CD4-positive, CD25-positive, alpha-beta regulatory T cell (primary cell): ENCODE measurements at regions not wholly inside any gene's neighbourhood (a gene's known extent, or its start where the extent isn't known, plus 50 kb on each side); places are given as distances from the start of the nearest gene placed in this dataset.
A peak's percentile ranks its signal among the peaks of the same experiment; 100 is the strongest.

Experiments used
- ATAC-seq, 2 donors: fragments of 150-1000 bp; cut with Tn5 transposase; one replicate each; pipeline ENCODE4 v1.10.0; 2021; ENCODE audit warnings: low read depth in 2 of 2, moderate number of reproducible peaks in 2 of 2, moderate library complexity in 1 of 2
- DNase-seq, 3 donors: peaks; one replicate each; pipeline versions ENCODE4 v3.0.0 to v3.0.0-alpha.2; 2012 to 2022; ENCODE audit warnings: mixed read lengths in 1 of 3
- H3K27ac ChIP-seq: one replicate; pipeline ENCODE4 v1.7.0; 2013; ENCODE audit warnings: mild to moderate bottlenecking, low read length; ENCODE audit not compliant: insufficient read depth, poor library complexity, severe bottlenecking
- H3K27me3 ChIP-seq: one replicate; pipeline ENCODE4 v1.7.0; 2013; ENCODE audit warnings: low read length; ENCODE audit not compliant: control insufficient read depth, insufficient read depth
- H3K36me3 ChIP-seq: one replicate; pipeline ENCODE4 v1.7.0; 2013; ENCODE audit warnings: mild to moderate bottlenecking, low read length, moderate library complexity; ENCODE audit not compliant: control insufficient read depth, insufficient read depth
- H3K4me1 ChIP-seq: 2 replicates; pipeline ENCODE4 v1.7.0; 2013; ENCODE audit warnings: mild to moderate bottlenecking, low read length; ENCODE audit not compliant: insufficient read depth, control insufficient read depth, poor library complexity, severe bottlenecking
- H3K4me3 ChIP-seq: one replicate; pipeline ENCODE4 v1.7.0; 2013; ENCODE audit warnings: low read depth, mild to moderate bottlenecking, low read length, moderate library complexity
- H3K9me3 ChIP-seq, 2 experiments: 1 replicate in 1 of 2; 2 replicates in 1 of 2; pipeline ENCODE4 v1.7.0; 2013; ENCODE audit warnings: low read length in 2 of 2, mild to moderate bottlenecking in 1 of 2, moderate library complexity in 1 of 2; ENCODE audit not compliant: control insufficient read depth in 2 of 2
- H3K27ac Mint-ChIP-seq, 3 donors: one replicate each; pipeline ENCODE4 v1.8.0; 2020 to 2022; ENCODE audit warnings: mild to moderate bottlenecking in 3 of 3, mixed read lengths in 3 of 3, moderate library complexity in 2 of 3
- H3K27me3 Mint-ChIP-seq: one replicate; pipeline ENCODE4 v1.8.0; 2022; ENCODE audit warnings: mild to moderate bottlenecking, mixed read lengths
- H3K36me3 Mint-ChIP-seq: one replicate; pipeline ENCODE4 v1.8.0; 2020; ENCODE audit warnings: mixed read lengths
- H3K4me1 Mint-ChIP-seq, 4 donors: one replicate each; pipeline ENCODE4 v1.8.0; 2020 to 2022; ENCODE audit warnings: mixed read lengths in 4 of 4, mild to moderate bottlenecking in 1 of 4
- H3K4me3 Mint-ChIP-seq, 4 donors: one replicate each; pipeline ENCODE4 v1.8.0; 2020 to 2022; ENCODE audit warnings: mild to moderate bottlenecking in 4 of 4, mixed read lengths in 4 of 4, moderate library complexity in 3 of 4
- H3K9me3 Mint-ChIP-seq, 7 donors: one replicate each; pipeline ENCODE4 v1.8.0; 2020 to 2022; ENCODE audit warnings: mixed read lengths in 7 of 7, mild to moderate bottlenecking in 3 of 7, moderate library complexity in 2 of 7

GRCh38 chr10:83871187-83872081 is 267.9 kb upstream of the GHITM start:
- no peaks in the 10 kb centered on the region for H3K27me3 ChIP-seq
- Mint-ChIP-seq H3K4me3 (no peak overlapping the region), H3K9me3 (peaks cover 0 to 5% (median 0%) of the 10 kb centered on the region in 7 donors), H3K4me1 (no peaks in the 10 kb centered on the region), H3K27me3 (peaks cover 1% of the 10 kb centered on the region), H3K36me3 (no peaks in the 10 kb centered on the region), H3K27ac (no peak overlapping the region)
- no peaks in the 10 kb centered on the region for H3K4me1 ChIP-seq
- peak; percentile 4 to 61 (median 29) for DNase-seq
- no peak overlapping the region for H3K4me3 ChIP-seq
- no peak overlapping the region for H3K27ac ChIP-seq
- ATAC-seq: peak; percentile 48 to 59
- no peaks in the 10 kb centered on the region for H3K9me3 ChIP-seq
- no peaks in the 10 kb centered on the region for H3K36me3 ChIP-seq

DNA sequence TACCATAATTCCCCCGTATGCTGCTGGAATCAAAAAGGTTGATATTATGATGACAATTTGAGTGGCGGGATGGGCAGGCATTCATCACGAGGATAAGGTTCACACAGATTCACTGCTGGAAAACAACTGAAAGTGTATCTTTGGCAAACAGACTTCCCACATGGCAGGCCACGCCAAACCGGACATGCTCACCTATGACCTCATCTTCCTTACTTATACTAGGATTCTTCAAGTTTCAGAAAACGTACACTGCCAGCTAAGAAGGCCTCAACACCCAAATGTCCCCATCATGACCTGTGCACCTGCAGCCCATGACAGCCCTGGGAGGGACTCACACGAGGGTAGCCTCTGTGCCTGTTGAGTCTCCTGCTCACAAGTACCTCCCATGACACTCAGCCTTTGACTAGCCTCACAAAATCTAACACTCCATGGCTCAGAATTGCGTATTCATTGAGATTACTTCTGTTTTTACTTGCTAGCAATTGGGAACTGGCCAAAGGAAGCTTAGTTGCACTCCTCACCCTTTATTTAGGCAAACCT is 259.0 kb upstream of the GHITM start:
- H3K27me3 ChIP-seq: no peaks in the 10 kb centered on the region
- ATAC-seq: no peak
- H3K4me1 ChIP-seq: no peaks in the 10 kb centered on the region
- no peak overlapping the region for H3K27ac ChIP-seq
- no peak overlapping the region for H3K4me3 ChIP-seq
- no peak for DNase-seq
- no peaks in the 10 kb centered on the region for H3K36me3 ChIP-seq
- H3K4me1 Mint-ChIP-seq: no peaks in the 10 kb centered on the region
- no peaks in the 10 kb centered on the region for H3K36me3 Mint-ChIP-seq
- no peaks in the 10 kb centered on the region for H3K9me3 ChIP-seq
- H3K9me3 Mint-ChIP-seq: peaks cover 0 to 2% (median 0%) of the 10 kb centered on the region in 7 donors
- H3K4me3 Mint-ChIP-seq: no peak overlapping the region
- no peak overlapping the region for H3K27ac Mint-ChIP-seq
- H3K27me3 Mint-ChIP-seq: peaks cover 8% of the 10 kb centered on the region

- Mint-ChIP-seq H3K4me3 (no peak overlapping the region), H3K27me3 (peaks cover 4% of the 10 kb centered on the region), H3K4me1 (no peaks in the 10 kb centered on the region), H3K36me3 (no peaks in the 10 kb centered on the region), H3K27ac (no peak overlapping the region), H3K9me3 (no peaks in the 10 kb centered on the region)
- H3K9me3 ChIP-seq: no peaks in the 10 kb centered on the region
- H3K27me3 ChIP-seq: no peaks in the 10 kb centered on the region
- no peaks in the 10 kb centered on the region for H3K4me1 ChIP-seq
- H3K4me3 ChIP-seq: no peak overlapping the region
- H3K27ac ChIP-seq: no peak overlapping the region
- no peak for ATAC-seq
- DNase-seq: no peak
- H3K36me3 ChIP-seq: no peaks in the 10 kb centered on the region
Observed at GRCh38 chr10:83881661-83882060, 257.6 kb upstream of the GHITM start.

DNA sequence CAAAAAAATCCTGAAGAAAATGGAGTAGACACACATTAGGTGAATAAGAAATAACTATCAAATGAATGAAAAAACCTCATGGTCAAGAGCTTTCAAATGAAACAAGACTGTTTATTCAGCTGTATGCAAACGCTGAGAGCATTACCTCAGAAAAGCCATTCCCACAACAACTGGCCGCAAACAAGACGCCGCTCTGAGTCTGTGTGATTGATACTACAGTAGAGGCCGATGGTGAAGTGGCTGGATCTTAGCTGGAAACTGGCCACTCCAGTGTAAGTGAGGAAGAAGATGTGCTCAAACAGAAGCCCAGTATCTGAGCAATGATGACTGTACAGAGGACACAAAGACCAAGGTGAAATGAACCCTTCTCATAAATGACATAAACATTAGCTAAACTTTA is 252.4 kb upstream of the GHITM start:
- Mint-ChIP-seq H3K4me1 (no peaks in the 10 kb centered on the region), H3K9me3 (peaks cover 0 to 3% (median 0%) of the 10 kb centered on the region in 7 donors), H3K27me3 (peaks cover 4% of the 10 kb centered on the region), H3K36me3 (no peaks in the 10 kb centered on the region), H3K27ac (no peak overlapping the region), H3K4me3 (peak overlapping the region in 1 of 4 donors; percentile 82)
- ATAC-seq (no peak), DNase-seq (no peak)
- Histone ChIP-seq H3K27ac (no peak overlapping the region), H3K36me3 (no peaks in the 10 kb centered on the region), H3K27me3 (no peaks in the 10 kb centered on the region), H3K9me3 (no peaks in the 10 kb centered on the region), H3K4me3 (no peak overlapping the region), H3K4me1 (no peaks in the 10 kb centered on the region)

GRCh38 chr10:83892737-83893136 is 246.6 kb upstream of the GHITM start:
- Histone ChIP-seq H3K27ac (no peak overlapping the region), H3K4me3 (no peak overlapping the region), H3K36me3 (no peaks in the 10 kb centered on the region), H3K4me1 (no peaks in the 10 kb centered on the region), H3K9me3 (no peaks in the 10 kb centered on the region), H3K27me3 (no peaks in the 10 kb centered on the region)
- no peak overlapping the region for H3K27ac Mint-ChIP-seq
- H3K9me3 Mint-ChIP-seq: peaks cover 0 to 4% (median 0%) of the 10 kb centered on the region in 7 donors
- DNase-seq (no peak), ATAC-seq (no peak)
- H3K36me3 Mint-ChIP-seq: no peaks in the 10 kb centered on the region
- H3K4me3 Mint-ChIP-seq: no peak overlapping the region
- H3K27me3 Mint-ChIP-seq: peaks cover 4% of the 10 kb centered on the region
- H3K4me1 Mint-ChIP-seq: no peaks in the 10 kb centered on the region

- ATAC-seq (no peak), DNase-seq (no peak)
- H3K27me3 Mint-ChIP-seq: no peaks in the 10 kb centered on the region
- H3K9me3 Mint-ChIP-seq: peaks cover 0 to 9% (median 2%) of the 10 kb centered on the region in 7 donors
- no peaks in the 10 kb centered on the region for H3K27me3 ChIP-seq
- no peak overlapping the region for H3K4me3 ChIP-seq
- H3K4me1 Mint-ChIP-seq: no peaks in the 10 kb centered on the region
- H3K36me3 ChIP-seq: no peaks in the 10 kb centered on the region
- no peaks in the 10 kb centered on the region for H3K9me3 ChIP-seq
- no peak overlapping the region for H3K4me3 Mint-ChIP-seq
- no peak overlapping the region for H3K27ac Mint-ChIP-seq
- H3K36me3 Mint-ChIP-seq: no peaks in the 10 kb centered on the region
- H3K27ac ChIP-seq: no peak overlapping the region
- H3K4me1 ChIP-seq: no peaks in the 10 kb centered on the region
Observed at GRCh38 chr10:83896219-83896618, 243.1 kb upstream of the GHITM start.

GRCh38 chr10:83897626-83898025 is 241.7 kb upstream of the GHITM start:
- Mint-ChIP-seq H3K27me3 (no peaks in the 10 kb centered on the region), H3K9me3 (peaks cover 0 to 11% (median 1%) of the 10 kb centered on the region in 7 donors), H3K27ac (no peak overlapping the region), H3K4me1 (no peaks in the 10 kb centered on the region), H3K36me3 (no peaks in the 10 kb centered on the region), H3K4me3 (no peak overlapping the region)
- Histone ChIP-seq H3K4me1 (no peaks in the 10 kb centered on the region), H3K4me3 (no peak overlapping the region), H3K27me3 (no peaks in the 10 kb centered on the region), H3K36me3 (no peaks in the 10 kb centered on the region), H3K9me3 (no peaks in the 10 kb centered on the region), H3K27ac (no peak overlapping the region)
- no peak for ATAC-seq
- DNase-seq: no peak

DNA sequence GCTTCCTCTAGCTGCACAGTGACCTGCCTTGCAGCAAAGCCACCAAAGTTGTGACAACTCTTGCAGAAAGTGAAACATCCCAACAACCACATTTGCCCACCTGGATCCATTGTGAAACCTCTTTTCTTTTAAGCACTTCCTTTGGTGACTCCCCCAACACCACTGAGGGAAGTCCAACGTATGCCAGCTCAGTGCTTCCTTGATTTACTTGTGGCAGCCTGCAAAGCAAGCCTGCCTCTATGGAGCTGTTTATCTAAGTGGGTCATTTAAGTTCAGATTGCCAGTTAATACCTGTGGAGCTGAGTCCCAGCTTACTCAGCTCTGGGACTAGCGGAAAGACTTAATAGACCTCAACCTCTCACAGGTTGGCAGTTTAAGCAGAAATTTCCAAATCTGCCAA is 230.8 kb upstream of the GHITM start:
- Mint-ChIP-seq H3K27me3 (no peaks in the 10 kb centered on the region), H3K36me3 (no peaks in the 10 kb centered on the region), H3K4me1 (no peaks in the 10 kb centered on the region), H3K9me3 (peaks cover 0 to 4% (median 0%) of the 10 kb centered on the region in 7 donors), H3K27ac (no peak overlapping the region), H3K4me3 (no peak overlapping the region)
- DNase-seq: no peak
- Histone ChIP-seq H3K27ac (no peak overlapping the region), H3K27me3 (no peaks in the 10 kb centered on the region), H3K4me1 (no peaks in the 10 kb centered on the region), H3K9me3 (no peaks in the 10 kb centered on the region), H3K36me3 (no peaks in the 10 kb centered on the region), H3K4me3 (no peak overlapping the region)
- ATAC-seq: no peak
